WTC11 (cell line): ENCODE measurements at regions not wholly inside any gene's neighbourhood (a gene's known extent, or its start where the extent isn't known, plus 50 kb on each side); places are given as distances from the start of the nearest gene placed in this dataset.

Experiments
- AR ChIP-seq: fragments of 250-450 bp; sonication (Bioruptor Pico); IDR thresholded peaks from 2 replicates; pipeline ENCODE4 v1.9.0; 2021; ENCODE audit warnings: mild to moderate bottlenecking
- ATF6 ChIP-seq: sonication (generic); formaldehyde crosslinking; IDR thresholded peaks from 2 replicates; pipeline ENCODE4 v1.8.1; 2023; ENCODE audit warnings: mild to moderate bottlenecking, missing genetic modification reagents
- E2F4 ChIP-seq: sonication (generic); formaldehyde crosslinking; IDR thresholded peaks from 2 replicates; pipeline ENCODE4 v1.8.1; 2022; ENCODE audit warnings: low read depth, mild to moderate bottlenecking, moderate library complexity, missing genetic modification reagents, borderline replicate concordance
- NFYB ChIP-seq: sonication (generic); formaldehyde crosslinking; conservative IDR thresholded peaks from 2 replicates; pipeline ENCODE4 v1.8.0; 2022; ENCODE audit warnings: low read depth, missing genetic modification reagents
- SMAD4 ChIP-seq: sonication (generic); formaldehyde crosslinking; IDR thresholded peaks from 2 replicates; pipeline ENCODE4 v1.8.0; 2022; ENCODE audit warnings: mild to moderate bottlenecking, missing genetic modification reagents
- TP53 ChIP-seq: sonication (generic); formaldehyde crosslinking; IDR thresholded peaks from 2 replicates; pipeline ENCODE4 v1.8.1; 2023; ENCODE audit warnings: mild to moderate bottlenecking, missing genetic modification reagents
- ZNF138 ChIP-seq: sonication (generic); formaldehyde crosslinking; conservative IDR thresholded peaks from 2 replicates; pipeline ENCODE4 v1.8.1; 2022; ENCODE audit warnings: mild to moderate bottlenecking, moderate library complexity, missing genetic modification reagents
- ZNF512 ChIP-seq: sonication (generic); formaldehyde crosslinking; IDR thresholded peaks from 2 replicates; pipeline ENCODE4 v1.8.1; 2022; ENCODE audit warnings: missing genetic modification reagents, borderline replicate concordance
- TF ChIP-seq, protein P1 (sequence below): fragments of 200-600 bp; IDR thresholded peaks from 2 replicates; pipeline ENCODE4 v1.8.0; 2022; ENCODE audit warnings: antibody characterized with exemption
- TF ChIP-seq, protein P2 (sequence below): sonication (generic); formaldehyde crosslinking; IDR thresholded peaks from 2 replicates; pipeline ENCODE4 v1.8.1; 2022; ENCODE audit warnings: low read depth, missing genetic modification reagents, borderline replicate concordance

- TF ChIP-seq ATF6, result no peak
- TF ChIP-seq, protein P1, sequence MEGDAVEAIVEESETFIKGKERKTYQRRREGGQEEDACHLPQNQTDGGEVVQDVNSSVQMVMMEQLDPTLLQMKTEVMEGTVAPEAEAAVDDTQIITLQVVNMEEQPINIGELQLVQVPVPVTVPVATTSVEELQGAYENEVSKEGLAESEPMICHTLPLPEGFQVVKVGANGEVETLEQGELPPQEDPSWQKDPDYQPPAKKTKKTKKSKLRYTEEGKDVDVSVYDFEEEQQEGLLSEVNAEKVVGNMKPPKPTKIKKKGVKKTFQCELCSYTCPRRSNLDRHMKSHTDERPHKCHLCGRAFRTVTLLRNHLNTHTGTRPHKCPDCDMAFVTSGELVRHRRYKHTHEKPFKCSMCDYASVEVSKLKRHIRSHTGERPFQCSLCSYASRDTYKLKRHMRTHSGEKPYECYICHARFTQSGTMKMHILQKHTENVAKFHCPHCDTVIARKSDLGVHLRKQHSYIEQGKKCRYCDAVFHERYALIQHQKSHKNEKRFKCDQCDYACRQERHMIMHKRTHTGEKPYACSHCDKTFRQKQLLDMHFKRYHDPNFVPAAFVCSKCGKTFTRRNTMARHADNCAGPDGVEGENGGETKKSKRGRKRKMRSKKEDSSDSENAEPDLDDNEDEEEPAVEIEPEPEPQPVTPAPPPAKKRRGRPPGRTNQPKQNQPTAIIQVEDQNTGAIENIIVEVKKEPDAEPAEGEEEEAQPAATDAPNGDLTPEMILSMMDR, result no peak
- TF ChIP-seq SMAD4, result no peak
- TF ChIP-seq ZNF138 (CRISPR knock-in tag), result no peak
- no peak for TF ChIP-seq NFYB (CRISPR knock-in tag)
- no peak for TF ChIP-seq TP53 (CRISPR knock-in tag)
- TF ChIP-seq, protein P2, sequence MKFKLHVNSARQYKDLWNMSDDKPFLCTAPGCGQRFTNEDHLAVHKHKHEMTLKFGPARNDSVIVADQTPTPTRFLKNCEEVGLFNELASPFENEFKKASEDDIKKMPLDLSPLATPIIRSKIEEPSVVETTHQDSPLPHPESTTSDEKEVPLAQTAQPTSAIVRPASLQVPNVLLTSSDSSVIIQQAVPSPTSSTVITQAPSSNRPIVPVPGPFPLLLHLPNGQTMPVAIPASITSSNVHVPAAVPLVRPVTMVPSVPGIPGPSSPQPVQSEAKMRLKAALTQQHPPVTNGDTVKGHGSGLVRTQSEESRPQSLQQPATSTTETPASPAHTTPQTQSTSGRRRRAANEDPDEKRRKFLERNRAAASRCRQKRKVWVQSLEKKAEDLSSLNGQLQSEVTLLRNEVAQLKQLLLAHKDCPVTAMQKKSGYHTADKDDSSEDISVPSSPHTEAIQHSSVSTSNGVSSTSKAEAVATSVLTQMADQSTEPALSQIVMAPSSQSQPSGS (CRISPR knock-in tag), result no peak
- no peak for TF ChIP-seq AR (CRISPR knock-in tag)
- no peak for TF ChIP-seq ZNF512 (CRISPR knock-in tag)
- no peak for TF ChIP-seq E2F4 (CRISPR knock-in tag)
Measured at GRCh38 chr13:28583651-28584091, 75.3 kb upstream of the POMP start.
